ENCODE measurements at regions not wholly inside any gene's neighbourhood (a gene's known extent, or its start where the extent isn't known, plus 50 kb on each side); places are given as distances from the start of the nearest gene placed in this dataset.

- no peak for TF ChIP-seq CTCF (conservative IDR thresholded peaks at IDR 0.05)
- TF ChIP-seq EZH2 (IDR thresholded peaks at IDR 0.05; ENCODE audit: low read depth) = no peak
Observed at GRCh38 chr12:128180166-128180565, 86.8 kb upstream of the TMEM132C start.
